ENCODE measurements at regions not wholly inside any gene's neighbourhood (a gene's known extent, or its start where the extent isn't known, plus 50 kb on each side); places are given as distances from the start of the nearest gene placed in this dataset.
"Not testable (repeated sequence)": the region's sequence is repeated elsewhere in the genome, so short reads cannot be mapped to it uniquely, and the experiment has no call there.

DNA sequence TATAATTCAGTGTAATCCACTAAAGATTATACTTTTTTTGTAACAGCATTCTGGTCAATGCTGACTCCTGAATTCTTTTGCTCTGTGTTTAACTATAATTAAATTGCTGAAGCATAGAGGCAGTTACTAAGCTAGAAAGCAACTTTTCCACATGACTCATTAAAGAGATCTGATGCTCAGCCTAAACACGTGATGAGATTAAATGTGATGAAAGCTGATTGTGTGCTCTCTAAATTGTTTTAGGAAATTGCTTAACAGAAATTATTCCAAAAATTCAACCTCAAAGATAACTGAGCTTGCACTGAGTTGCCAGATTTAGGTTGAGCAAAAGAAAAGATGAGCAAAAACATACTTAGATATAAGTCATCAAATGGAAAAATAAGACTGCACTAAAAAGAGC, 1033.6 kb downstream of the FAM181B start:
- no peak for DNase-seq

DNA sequence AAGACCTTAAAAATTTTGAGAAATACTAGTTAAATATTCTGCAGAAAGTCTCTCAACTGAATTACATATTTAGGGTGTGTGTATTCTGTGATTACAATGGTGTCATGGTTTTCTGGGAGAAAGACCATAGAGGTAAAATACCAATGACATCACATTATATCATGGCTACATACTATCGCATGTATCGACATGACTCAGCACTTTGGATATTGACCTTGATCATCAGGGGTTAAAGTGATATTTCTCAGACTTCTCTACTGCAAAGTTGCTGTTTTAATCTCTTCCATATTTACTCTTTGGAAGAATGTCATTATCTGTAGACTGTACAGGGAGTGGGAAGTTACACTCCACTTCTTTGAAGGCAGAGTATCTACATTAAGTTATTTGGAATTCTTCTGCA, 1046.6 kb downstream of the FAM181B start:
- DNase-seq: no peak

DNA sequence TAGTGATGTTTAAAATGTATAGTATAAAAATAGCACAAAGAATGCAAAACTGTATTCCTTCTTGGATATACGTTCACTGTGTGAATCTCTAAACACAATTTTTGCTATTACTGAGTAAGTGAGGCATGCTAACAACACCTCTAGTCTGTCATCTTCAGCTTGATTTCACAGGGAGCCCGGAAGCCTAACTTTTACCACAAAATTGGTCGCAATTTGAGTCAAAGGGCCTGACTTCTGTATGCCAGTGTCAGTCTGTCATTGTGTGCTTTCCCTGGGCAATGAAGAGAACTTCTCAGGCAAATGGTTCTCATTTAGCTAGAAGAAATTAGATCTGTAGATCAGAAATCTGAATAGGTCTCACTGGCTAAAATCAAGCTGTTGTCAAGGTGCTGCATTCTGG, 1059.5 kb downstream of the FAM181B start:
- no peak for DNase-seq

DNA sequence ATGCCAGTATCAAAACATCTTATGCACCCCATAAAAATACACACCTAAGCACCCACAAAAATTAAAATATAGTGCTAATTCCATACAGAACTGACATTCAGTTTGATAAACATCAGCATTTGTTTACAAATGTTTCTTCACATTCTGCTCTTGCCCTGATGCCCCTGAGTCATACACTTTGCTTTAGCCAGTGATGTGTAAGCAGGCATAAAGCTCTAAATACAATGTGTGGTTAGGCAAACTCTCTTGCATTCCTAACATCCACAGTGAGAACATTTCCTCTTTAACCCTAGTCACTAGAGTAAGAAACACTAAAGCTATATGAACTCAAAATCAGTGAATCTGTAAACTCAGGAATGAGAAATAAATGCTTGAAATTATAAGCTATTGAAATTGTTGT, 1060.7 kb downstream of the FAM181B start:
- no peak for DNase-seq

DNA sequence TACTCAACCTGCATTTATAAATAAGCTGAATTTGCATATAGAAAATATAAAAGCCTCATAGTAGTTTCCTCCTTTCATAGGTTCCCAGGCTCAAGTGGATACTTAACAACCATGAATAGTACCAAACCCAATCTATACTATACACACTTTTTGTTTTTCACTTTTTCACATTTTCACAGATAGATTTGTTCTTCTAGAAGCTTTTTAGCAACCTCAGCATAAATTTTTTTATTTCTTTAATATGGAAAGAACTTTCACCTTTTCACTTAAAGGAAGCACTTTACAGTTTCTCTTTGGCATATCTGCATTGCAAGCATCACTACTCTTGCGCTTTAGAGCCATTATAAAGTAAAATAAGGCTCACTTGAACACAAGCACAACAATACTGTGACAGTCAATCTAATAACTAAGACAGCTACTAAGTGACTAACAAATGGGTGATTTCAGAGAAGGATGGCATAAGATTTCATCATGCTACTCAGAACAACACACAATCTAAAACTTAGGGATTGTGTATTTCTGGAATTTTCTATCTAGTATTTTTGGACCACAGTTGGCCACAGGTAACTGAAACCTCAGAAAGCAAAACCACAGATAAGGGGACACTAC, 1063.6 kb downstream of the FAM181B start:
- no peak for DNase-seq

DNA sequence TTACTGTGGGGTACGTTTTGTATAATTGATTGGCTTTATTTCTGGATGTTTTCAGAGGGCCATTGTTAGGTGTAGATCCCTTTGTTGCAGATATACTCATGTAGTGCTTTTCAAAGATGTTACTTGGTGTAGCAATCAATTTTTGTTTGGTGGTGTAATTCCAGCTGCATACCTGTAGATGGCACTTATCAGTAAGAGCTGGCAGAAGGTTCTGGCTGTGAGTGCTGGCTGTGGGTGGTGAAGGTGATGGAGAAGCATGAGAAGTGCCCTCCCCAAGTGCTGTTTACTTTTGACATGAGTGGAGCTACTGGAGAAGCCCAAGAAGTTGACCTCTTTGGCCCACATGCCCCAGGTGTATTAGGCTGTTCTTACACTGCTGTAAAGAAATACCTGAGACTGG, 1074.9 kb downstream of the FAM181B start:
- DNase-seq: no peak

DNA sequence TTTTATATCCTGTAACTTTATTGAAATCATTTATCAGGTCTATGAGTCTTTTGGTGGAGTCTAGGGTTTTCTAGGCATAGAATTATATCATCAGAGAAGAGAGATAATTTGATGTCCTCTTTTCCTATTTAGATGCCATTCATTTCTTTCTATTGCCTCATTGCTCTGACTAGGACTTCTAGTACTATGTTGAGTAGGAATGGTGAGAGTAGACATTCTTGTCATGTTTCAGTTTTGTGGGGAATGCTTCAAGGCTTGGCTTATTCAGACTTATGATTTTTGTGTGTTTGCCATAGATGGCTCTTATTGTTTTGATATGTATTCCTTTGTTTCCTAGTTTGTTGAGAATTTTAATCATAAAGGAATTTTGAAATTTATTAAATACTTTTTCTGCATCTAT, 1078.3 kb downstream of the FAM181B start:
- no peak for DNase-seq

DNA sequence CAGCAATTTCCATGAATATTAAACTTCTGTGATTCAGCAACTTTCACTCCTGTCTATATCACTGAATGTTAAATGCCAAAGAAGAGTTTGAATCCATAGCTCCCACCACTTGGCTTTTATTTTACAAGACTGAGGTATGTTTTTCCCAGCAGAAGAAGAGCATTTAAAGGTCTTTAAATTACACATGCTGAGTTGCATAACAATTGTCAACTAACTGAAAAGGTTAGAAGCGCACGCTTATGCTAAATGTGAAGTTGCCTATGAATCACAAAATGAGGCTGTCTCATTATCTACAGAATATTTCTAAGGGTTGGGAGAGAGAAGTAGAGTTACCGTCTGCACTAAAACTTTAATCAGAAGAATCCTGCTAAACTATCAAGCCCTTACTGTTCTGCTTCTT, 1086.3 kb downstream of the FAM181B start:
- no peak for DNase-seq

DNA sequence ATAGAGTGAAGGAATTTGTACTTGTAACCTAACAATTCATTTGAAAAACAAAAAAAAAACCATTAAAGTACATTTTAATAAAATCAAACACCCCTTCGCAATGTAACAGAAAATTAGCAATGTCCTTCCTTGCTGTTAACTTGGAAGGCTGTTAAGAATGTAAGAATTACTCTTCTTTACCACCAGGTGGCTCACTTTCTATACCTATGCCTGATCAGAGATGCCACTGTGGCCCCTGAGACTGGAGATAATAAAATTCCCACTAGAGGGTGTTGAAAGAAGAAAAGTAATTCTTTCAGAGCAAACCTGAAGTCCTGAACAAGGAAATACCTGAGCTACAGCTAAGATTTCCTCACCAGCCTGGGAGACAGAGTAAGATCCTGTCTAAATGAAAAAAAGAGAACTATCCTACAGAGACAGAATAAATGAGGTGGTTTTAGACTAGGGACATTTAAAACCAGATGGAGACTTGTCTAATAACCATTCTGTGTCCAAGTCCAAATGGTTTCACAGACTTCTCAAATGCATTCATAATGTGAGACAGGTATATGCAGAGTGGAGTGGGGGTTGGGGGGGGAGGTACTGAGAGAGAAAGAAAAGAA, 1089.3 kb downstream of the FAM181B start:
- no peak for DNase-seq

DNA sequence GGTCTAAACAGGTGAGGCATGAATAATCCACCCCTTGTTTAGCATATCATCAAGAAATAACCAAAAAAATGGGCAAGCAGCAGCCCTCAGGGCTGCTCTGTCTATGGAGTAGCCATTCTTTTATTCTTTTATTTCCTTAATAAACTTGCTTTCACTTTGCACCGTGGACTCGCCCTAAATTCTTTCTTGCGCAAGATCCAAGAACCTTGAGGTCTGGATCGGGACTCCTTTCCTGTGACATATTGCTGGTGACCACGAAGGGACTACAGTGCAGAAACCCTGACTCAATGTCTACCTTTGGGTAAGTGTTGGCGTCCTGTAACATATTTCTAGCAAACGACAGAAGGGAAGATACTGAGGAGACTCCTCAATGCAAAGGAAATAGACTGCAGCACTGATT, 1099.2 kb downstream of the FAM181B start:
- no peak for DNase-seq

DNA sequence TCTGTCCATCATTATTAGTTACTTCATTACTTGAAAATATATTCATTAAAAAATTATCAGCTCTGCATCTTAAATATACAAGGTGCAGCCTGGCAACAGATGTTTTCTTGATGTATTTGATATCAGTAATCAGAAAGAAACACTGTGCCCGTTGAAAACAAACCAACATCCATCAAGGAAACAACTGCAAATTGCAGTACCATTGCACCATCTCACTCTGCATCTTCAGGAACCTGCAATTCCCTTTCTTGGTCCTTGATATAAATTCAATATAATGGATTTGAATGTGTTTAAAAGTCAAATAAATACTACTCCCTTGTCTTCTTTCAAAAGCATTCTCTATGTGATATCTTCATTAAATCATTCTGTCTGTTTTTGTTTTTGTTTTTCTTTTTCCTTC, 1131.2 kb downstream of the FAM181B start:
- DNase-seq: no peak

DNA sequence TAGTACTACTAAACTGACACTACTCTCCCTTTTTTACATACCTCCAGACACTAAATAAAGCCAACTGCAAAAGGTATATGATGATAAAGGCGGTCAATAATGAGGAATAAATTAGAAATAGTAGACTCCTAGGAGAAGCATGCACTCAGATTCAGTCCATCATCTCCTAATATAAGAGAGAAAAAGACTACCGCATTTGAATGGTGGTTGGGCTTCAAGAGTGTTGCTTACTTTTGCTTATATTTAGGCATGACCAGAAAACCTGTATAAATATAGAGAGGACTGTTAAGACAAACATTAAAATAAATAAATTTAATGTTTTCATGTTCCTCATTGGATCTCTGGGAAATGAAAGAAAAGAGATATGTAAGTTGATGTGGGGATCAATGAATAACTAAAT, 1137.0 kb downstream of the FAM181B start:
- no peak for DNase-seq

DNA sequence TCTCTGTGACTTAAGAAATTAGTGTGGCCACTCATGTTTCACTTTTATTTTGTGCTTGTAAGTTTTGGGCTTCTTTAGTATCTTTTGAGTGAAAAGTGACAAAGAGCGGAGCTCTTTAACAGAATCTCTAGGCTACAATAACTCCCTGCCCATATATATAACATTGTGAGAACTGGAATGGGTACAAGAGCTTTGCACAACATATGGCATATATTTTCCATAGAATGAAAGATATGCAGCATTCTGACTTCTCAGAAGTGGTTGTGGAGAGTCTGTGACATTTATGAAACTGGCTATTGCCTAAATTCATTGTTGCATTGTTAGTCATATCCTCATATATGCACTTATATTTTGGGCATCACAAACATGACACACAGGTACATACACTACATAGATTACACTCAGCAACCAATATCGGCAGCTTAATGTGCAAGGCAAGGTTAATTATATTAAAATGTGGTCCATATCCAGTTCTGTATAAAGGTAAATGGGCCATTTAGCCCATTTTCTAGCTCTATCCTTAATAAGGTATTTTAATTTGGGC, 1148.2 kb downstream of the FAM181B start:
- no peak for DNase-seq

DNA sequence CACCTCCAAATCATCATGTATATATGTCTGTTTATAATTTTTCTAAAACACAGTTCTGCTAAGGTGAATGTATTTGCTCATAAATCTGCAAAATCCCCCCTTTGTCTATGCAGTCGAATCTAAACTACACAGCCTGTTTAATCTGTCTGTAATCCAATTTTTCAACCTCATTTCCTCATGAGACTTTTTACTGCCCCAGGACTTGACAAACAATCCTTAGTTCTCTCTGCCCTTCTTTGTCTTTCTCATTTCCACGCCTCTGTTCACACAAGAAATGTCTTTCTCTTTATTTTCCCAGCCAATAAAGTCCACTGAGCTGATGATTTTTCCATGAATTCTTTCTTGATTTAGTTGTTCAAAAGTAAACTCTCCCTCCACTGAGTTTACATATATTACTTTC, 1154.3 kb downstream of the FAM181B start:
- DNase-seq: no peak

DNA sequence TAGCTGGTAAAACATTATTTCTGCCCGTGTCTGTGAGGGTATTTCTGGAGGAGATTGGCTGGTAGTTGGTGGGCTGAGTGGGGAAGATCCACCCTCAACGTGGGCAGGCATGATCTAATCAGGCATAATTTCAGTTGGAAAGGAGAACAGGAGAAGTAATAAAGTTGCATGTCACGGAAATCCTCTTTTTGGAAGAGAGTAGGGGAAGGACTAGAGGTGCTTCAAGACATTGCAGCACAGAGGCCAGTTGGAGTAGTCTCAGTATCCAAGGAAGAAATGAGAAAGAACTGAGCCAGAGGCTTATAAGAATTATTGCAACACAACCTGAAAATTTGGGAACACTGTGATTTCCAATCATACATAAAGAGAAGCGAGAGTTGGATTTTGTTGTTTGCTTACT, 1155.1 kb downstream of the FAM181B start:
- DNase-seq: no peak

DNA sequence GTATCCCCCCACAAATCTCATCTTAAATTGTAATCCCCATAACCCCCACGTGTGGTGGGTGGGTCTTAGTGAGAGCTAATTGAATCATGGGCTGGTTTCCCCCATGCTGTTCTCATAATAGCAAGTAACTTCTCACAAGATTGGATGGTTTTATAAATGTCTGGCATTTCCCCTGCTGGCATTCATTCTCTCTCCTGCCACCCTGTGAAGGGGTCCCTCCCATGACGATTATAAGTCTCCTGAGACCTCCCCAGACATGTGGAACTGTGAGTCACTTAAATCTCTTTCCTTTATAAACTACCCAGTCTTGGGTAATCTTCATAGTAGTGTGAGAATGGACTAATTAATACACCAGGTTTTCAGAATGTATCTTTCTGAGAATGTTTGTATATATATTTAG, 1159.4 kb downstream of the FAM181B start:
- DNase-seq: no peak

DNA sequence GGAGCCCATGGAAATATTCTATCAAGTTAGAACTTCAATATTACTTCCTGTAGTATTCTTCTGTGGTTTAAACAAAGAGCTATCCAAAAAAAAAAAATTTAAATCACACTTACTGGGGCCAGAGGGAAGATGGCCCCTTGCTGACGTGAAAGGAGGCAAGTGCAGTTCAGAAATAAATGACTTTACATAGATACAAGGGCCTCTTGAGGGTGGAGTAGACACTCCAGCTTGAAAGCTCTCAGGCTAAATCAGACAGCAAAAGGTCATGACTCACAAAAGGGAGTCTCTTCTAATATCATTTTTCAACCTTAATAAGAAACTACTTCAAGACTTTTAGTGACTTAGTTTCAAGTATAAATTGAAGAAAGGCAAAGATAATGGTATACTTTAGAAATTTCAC, 1160.3 kb downstream of the FAM181B start:
- no peak for DNase-seq

DNA sequence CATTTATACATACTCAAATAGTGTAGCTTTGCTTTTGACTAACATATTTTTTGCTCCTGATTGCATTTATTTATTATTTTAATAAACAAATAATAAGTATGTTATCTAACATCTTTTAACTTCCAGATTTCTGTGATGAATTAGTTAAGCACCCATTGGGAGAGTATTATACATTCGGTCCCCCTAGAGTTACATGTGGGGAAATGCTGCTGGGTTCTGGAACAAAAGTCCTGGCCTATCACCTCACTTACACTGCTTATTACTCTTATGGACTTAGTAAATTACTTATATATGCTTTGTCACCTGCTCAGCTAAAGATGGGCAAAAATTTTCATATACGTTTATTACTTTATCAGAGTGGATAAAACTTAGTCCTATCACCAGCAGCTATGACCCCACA, 1163.0 kb downstream of the FAM181B start:
- DNase-seq: no peak

DNA sequence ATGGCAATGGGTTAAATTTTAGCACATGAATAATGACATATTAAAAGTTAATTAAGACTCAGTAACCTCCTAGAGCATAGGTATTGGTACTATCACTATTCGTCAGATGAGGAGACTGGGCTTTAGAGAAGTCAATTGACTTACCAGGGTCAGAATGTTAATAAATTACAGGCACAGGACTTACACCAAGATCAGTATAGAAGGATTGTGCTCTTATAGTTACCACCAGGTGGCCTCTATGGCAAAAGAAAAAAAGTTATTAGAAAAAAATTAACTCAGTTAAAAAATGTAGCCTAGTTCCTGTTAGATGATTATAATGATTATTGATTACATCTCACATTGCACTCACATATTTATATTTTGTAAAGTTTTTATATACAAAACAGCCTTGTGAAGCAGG, 1163.7 kb downstream of the FAM181B start:
- DNase-seq: no peak

DNA sequence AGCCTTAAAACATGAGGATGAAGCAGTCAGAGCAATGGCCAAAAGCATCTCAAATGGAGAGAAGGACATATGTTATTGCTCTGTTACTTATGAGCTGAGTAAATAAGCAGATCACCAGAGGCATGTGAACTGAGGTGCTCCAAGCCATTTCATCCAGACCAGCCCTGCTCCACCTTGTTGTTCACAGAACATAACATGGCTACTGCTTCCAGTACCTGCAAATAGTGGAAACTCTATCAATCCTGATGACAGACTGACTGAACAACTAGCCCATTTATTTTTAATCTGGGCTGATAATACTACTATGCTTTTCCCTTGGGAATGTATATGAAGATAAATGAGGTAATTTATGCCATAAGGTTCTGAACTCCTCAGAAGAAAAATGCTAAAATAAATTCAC, 1164.7 kb downstream of the FAM181B start:
- DNase-seq: no peak

DNA sequence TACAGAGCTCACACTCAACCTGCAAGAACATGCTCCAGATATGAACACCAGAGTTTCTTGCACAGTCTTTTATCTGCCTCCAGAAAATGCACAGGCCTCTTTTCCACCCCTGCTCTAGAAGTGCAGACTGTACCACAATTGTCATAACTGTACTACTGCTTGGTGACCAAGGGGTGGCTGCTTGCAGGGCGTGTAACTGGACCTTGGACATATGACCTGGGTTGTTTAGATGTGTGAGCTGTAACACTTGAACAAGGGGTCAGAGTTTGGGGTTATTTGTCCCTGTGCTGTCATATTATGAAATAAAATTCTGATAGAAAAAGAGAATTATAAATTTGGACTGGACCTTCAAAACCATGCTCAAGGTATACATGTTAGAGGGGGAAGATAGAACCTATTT, 1185.5 kb downstream of the FAM181B start:
- no peak for DNase-seq

DNA sequence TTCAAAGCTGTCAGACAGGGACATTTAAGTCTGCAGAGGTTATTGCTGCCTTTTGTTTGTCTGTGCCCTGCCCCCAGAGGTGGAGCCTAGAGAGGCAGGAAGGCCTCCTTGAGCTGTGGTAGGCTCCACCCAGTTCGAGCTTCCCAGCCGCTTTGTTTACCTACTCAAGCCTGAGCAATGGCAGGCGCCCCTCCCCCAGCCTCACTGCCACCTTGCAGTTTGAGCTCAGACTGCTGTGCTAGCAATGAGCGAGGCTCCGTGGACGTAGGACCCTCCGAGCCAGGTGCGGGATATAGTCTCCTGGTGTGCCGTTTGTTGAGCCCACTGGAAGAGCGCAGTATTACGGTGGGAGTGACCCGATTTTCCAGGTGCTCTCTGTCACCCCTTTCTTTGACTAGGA, 1193.9 kb downstream of the FAM181B start:
- not testable (repeated sequence) for DNase-seq

DNA sequence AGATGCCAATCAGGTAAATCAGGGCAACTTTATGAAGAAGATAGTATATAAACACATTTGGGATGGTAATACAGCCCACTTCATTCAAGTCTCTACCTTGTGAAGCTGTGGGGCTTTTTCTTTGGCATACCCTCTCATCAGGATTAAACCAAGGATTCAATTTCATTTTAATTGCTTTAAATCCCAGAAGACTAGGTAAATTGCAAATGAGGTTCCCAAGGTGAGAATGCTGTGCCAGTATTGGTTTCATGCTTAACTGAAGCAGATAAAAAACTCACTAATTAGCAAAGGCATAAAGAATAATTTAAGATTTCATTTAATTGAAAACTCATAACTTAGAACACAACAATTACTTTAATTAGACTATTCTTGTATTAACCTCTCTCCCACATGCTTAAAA, 1218.1 kb downstream of the FAM181B start:
- no peak for DNase-seq

DNA sequence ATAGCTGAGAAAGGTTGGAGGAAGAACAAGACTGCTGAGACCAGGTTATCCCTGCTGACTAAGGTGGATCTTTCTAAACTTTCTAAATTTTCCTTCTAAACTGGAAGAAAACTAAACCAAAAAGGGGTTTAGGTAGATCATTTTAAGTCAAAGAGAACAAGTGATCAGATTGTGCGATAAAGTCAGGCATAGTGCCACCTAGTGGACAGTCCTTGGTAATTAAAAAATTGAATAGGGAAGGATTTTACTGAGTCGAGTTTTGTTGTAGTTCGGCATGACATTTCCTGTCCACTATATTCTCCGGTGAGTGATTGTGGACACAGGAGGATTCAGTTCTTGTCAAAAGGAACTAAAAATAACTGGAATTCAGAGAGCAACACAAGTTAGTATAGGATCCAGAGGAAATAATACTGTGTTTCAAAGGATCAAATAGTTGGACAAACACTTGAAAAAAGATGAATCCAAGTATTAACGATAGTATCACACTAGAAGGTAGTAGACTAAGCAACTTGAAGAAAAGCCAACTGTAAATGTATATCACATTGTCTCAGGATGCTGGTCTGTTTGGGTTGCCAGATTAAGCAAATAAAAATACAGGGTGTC, 1236.4 kb downstream of the FAM181B start:
- no peak for DNase-seq

DNA sequence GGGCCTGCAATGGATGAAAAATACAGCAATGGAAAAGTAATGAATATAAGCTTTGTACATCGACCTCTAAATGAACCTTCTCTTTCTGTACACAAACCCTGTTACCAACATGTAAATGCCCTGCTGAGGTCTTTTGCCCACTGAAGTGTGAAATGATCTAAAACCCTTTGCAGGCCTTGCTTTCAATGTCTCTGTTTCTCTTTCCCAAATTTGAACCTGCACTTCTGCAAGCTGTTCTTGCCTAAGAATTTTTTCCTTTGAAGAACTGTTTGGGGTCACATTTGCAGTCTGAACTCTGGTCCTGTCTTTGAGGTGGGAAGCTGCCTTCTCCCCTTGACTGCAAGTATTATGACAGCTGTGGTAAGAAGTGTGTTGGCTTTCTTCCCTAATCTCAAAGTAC, 1237.1 kb downstream of the FAM181B start:
- DNase-seq: no peak
